ENCODE measurements at regions not wholly inside any gene's neighbourhood (a gene's known extent, or its start where the extent isn't known, plus 50 kb on each side); places are given as distances from the start of the nearest gene placed in this dataset.

GRCh38 chr2:207274530-207275189 lies 108.9 kb upstream of the KLF7 start:
- no peak overlapping the region for H2AFZ ChIP-seq (ENCODE audit: low read length)
- H3K4me2 ChIP-seq (ENCODE audit: low read depth, low read length, poor library complexity, severe bottlenecking), result no peak overlapping the region
- H3K27me3 ChIP-seq (ENCODE audit: insufficient read depth, low read length, poor library complexity, severe bottlenecking), result no peaks in the 10 kb centered on the region
- peaks cover 4% of the 10 kb centered on the region; the same call in 1 of the 2 replicates for H3K9me3 ChIP-seq (ENCODE audit: insufficient read depth, low read depth, low read length)
- no peaks in the 10 kb centered on the region for H3K79me2 ChIP-seq (ENCODE audit: insufficient read depth, low read length)
- H3K4me1 ChIP-seq (ENCODE audit: insufficient read depth, low read length, poor library complexity, severe bottlenecking), result peaks cover 12% of the 10 kb centered on the region
- no peak overlapping the region for H3K4me3 ChIP-seq (ENCODE audit: low read length, poor library complexity, severe bottlenecking)
- no peaks in the 10 kb centered on the region for H3F3A ChIP-seq (ENCODE audit: low read depth)
- H3K36me3 ChIP-seq (ENCODE audit: insufficient read depth, low read length), result no peaks in the 10 kb centered on the region
- no peaks in the 10 kb centered on the region for H4K20me1 ChIP-seq (ENCODE audit: insufficient read depth, low read length, poor library complexity, severe bottlenecking)
- H3K9ac ChIP-seq (ENCODE audit: low read depth, low read length, poor library complexity, severe bottlenecking), result no peak overlapping the region
- no peaks in the 10 kb centered on the region for H3K9me2 ChIP-seq (replicated peaks; ENCODE audit: low read depth, low read length)
- TF ChIP-seq CTCF (conservative IDR thresholded peaks at IDR 0.05; ENCODE audit: low read length) (no peak), EZH2phosphoT487 (IDR thresholded peaks at IDR 0.05; ENCODE audit: borderline replicate concordance) (no peak)

- Histone ChIP-seq H3F3A (ENCODE audit: low read depth) (no peaks in the 10 kb centered on the region), H3K79me2 (ENCODE audit: insufficient read depth, low read length) (no peaks in the 10 kb centered on the region), H3K9ac (ENCODE audit: low read depth, low read length, poor library complexity, severe bottlenecking) (no peak overlapping the region), H2AFZ (ENCODE audit: low read length) (no peak overlapping the region), H4K20me1 (ENCODE audit: insufficient read depth, low read length, poor library complexity, severe bottlenecking) (no peaks in the 10 kb centered on the region), H3K9me2 (replicated peaks; ENCODE audit: low read depth, low read length) (no peaks in the 10 kb centered on the region), H3K9me3 (ENCODE audit: insufficient read depth, low read depth, low read length) (peaks cover 4% of the 10 kb centered on the region; the same call in 1 of the 2 replicates), H3K36me3 (ENCODE audit: insufficient read depth, low read length) (no peaks in the 10 kb centered on the region), H3K4me1 (ENCODE audit: insufficient read depth, low read length, poor library complexity, severe bottlenecking) (peaks cover 6% of the 10 kb centered on the region), H3K27me3 (ENCODE audit: insufficient read depth, low read length, poor library complexity, severe bottlenecking) (no peaks in the 10 kb centered on the region), H3K4me2 (ENCODE audit: low read depth, low read length, poor library complexity, severe bottlenecking) (no peak overlapping the region), H3K4me3 (ENCODE audit: low read length, poor library complexity, severe bottlenecking) (no peak overlapping the region)
- TF ChIP-seq EZH2phosphoT487 (IDR thresholded peaks at IDR 0.05; ENCODE audit: borderline replicate concordance) (no peak), CTCF (conservative IDR thresholded peaks at IDR 0.05; ENCODE audit: low read length) (no peak)
These were observed 110.0 kb upstream of the KLF7 start for GRCh38 chr2:207275779-207276178.

GRCh38 chr2:207276248-207276647 lies 110.5 kb upstream of the KLF7 start:
- no peak overlapping the region for H2AFZ ChIP-seq (ENCODE audit: low read length)
- no peak overlapping the region for H3K4me2 ChIP-seq (ENCODE audit: low read depth, low read length, poor library complexity, severe bottlenecking)
- TF ChIP-seq CTCF (conservative IDR thresholded peaks at IDR 0.05; ENCODE audit: low read length) (no peak), EZH2phosphoT487 (IDR thresholded peaks at IDR 0.05; ENCODE audit: borderline replicate concordance) (no peak)
- no peak overlapping the region for H3K9ac ChIP-seq (ENCODE audit: low read depth, low read length, poor library complexity, severe bottlenecking)
- H3K4me3 ChIP-seq (ENCODE audit: low read length, poor library complexity, severe bottlenecking), result no peak overlapping the region
- no peaks in the 10 kb centered on the region for H3K79me2 ChIP-seq (ENCODE audit: insufficient read depth, low read length)
- no peaks in the 10 kb centered on the region for H3K36me3 ChIP-seq (ENCODE audit: insufficient read depth, low read length)
- H3K4me1 ChIP-seq (ENCODE audit: insufficient read depth, low read length, poor library complexity, severe bottlenecking), result peaks cover 6% of the 10 kb centered on the region
- H3K9me2 ChIP-seq (replicated peaks; ENCODE audit: low read depth, low read length), result no peaks in the 10 kb centered on the region
- no peaks in the 10 kb centered on the region for H3F3A ChIP-seq (ENCODE audit: low read depth)
- H4K20me1 ChIP-seq (ENCODE audit: insufficient read depth, low read length, poor library complexity, severe bottlenecking), result no peaks in the 10 kb centered on the region
- H3K27me3 ChIP-seq (ENCODE audit: insufficient read depth, low read length, poor library complexity, severe bottlenecking), result no peaks in the 10 kb centered on the region
- H3K9me3 ChIP-seq (ENCODE audit: insufficient read depth, low read depth, low read length), result peaks cover 4% of the 10 kb centered on the region; the same call in 1 of the 2 replicates

Measured in Loucy (cell line).